ENCODE measurements at regions not wholly inside any gene's neighbourhood (a gene's known extent, or its start where the extent isn't known, plus 50 kb on each side); places are given as distances from the start of the nearest gene placed in this dataset.
"Not testable (repeated sequence)": the region's sequence is repeated elsewhere in the genome, so short reads cannot be mapped to it uniquely, and the experiment has no call there.

DNA sequence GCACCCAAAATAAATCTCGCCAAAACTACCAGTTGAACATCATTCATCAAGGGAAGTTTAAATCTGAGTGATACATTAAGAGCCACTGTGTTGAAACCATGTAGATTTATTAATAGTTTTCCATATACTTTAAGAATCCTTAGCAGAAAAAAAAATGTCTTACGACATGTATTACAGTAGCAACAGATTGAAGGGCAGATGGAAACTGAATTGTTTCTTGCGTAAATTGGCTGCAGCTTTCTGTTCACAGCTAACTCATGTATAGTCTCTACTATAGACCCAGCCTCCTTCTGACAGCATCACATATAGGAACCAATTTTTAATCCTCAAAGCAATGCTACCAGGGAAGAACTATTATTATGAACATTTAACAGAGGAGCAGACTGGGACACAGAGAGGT, 195.2 kb upstream of the PUDP start:
- TF ChIP-seq, protein P1, sequence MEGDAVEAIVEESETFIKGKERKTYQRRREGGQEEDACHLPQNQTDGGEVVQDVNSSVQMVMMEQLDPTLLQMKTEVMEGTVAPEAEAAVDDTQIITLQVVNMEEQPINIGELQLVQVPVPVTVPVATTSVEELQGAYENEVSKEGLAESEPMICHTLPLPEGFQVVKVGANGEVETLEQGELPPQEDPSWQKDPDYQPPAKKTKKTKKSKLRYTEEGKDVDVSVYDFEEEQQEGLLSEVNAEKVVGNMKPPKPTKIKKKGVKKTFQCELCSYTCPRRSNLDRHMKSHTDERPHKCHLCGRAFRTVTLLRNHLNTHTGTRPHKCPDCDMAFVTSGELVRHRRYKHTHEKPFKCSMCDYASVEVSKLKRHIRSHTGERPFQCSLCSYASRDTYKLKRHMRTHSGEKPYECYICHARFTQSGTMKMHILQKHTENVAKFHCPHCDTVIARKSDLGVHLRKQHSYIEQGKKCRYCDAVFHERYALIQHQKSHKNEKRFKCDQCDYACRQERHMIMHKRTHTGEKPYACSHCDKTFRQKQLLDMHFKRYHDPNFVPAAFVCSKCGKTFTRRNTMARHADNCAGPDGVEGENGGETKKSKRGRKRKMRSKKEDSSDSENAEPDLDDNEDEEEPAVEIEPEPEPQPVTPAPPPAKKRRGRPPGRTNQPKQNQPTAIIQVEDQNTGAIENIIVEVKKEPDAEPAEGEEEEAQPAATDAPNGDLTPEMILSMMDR (IDR thresholded peaks at IDR 0.05), result no peak
- no peak for TF ChIP-seq POLR2A (IDR thresholded peaks at IDR 0.05)
- Histone ChIP-seq H3K9me3 (no peaks in the 10 kb centered on the region), H3K4me1 (no peaks in the 10 kb centered on the region), H3K4me3 (replicated peaks in 1 of 3) (no peak overlapping the region), H3K27ac (no peak overlapping the region), H3K27me3 (no peaks in the 10 kb centered on the region), H3K36me3 (no peaks in the 10 kb centered on the region)
- 96 to 100% methylated on average over 3 of the region's 3 CpGs for WGBS, 2 donors
- no peak for DNase-seq
- intact Hi-C loops (cut with DNase I), result no loop called here

DNA sequence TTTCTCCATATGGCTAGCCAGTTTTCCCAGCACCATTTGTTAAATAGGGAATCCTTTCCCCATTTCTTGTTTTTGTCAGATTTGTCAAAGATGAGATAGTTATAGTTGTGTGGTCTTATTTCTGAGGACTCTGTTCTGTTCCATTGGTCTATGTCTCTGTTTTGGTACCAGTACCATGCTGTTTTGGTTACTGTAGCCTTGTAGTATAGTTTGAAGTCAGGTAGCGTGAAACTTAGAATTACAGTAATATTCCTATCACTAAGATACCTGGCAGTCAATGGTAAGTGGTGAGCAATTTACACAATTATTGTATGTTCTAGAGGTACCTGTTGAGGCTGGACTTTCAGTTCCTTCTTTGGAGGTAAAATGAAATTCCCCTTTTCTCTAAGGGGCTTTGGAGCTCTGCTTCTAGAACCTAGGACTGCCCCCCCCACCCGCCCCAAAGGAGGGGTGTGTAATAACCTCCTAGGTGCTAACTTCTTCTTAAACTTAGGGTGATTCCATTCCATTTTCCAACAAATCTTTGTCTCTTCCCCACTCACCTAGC, 187.9 kb upstream of the PUDP start:
- H3K4me1 ChIP-seq; H3K4me3 ChIP-seq (replicated peaks in 1 of 3); H3K9me3 ChIP-seq; H3K27ac ChIP-seq; H3K27me3 ChIP-seq; DNase-seq; intact Hi-C loops (cut with DNase I); H3K36me3 ChIP-seq: not testable (repeated sequence)
- WGBS, 2 donors, result 93 to 100% methylated on average over 2 of the region's 2 CpGs

DNA sequence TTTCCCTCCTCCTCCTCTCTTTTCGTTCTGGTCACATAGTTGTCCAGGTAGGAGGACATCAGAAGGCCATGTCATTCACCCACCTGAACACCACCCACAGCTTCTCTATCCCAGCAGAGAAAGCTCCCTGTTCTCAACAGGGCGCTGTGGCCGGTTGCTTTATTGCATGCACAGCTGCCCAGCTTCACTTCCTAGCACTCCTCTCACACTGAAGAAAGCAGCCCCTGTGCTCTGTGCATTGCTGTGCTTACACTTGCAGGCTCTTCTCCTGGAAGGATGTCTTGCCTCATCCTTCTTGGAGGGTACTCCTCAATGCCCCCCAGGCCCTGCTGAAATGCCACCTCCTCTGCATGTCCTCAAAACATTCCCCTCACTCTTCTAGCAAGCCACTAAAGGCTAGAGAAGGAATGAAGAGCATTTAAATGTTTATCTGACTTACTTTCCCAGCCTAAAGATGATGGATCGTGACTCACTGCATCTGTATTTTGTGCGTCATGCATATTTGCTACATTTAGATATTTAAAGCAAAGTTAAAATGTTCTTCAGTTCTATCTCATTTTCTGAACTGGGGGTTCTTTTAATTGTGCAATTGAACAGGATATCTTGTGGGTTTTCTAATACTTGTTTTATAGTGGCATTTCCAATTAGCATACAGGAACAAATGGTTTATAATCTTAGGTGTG, 186.4 kb upstream of the PUDP start:
- intact Hi-C loops (cut with DNase I), result no loop called here
- Histone ChIP-seq H3K27ac (no peak overlapping the region), H3K4me3 (replicated peaks in 1 of 3) (no peak overlapping the region), H3K9me3 (no peaks in the 10 kb centered on the region), H3K27me3 (no peaks in the 10 kb centered on the region), H3K4me1 (peaks cover 7 to 11% of the 10 kb centered on the region in 2 donors), H3K36me3 (no peaks in the 10 kb centered on the region)
- TF ChIP-seq POLR2A (IDR thresholded peaks at IDR 0.05), result no peak
- TF ChIP-seq, protein P1 (IDR thresholded peaks at IDR 0.05), result no peak
- WGBS, 2 donors, result 97 to 98% methylated on average over 5 of the region's 5 CpGs
- no peak for DNase-seq

DNA sequence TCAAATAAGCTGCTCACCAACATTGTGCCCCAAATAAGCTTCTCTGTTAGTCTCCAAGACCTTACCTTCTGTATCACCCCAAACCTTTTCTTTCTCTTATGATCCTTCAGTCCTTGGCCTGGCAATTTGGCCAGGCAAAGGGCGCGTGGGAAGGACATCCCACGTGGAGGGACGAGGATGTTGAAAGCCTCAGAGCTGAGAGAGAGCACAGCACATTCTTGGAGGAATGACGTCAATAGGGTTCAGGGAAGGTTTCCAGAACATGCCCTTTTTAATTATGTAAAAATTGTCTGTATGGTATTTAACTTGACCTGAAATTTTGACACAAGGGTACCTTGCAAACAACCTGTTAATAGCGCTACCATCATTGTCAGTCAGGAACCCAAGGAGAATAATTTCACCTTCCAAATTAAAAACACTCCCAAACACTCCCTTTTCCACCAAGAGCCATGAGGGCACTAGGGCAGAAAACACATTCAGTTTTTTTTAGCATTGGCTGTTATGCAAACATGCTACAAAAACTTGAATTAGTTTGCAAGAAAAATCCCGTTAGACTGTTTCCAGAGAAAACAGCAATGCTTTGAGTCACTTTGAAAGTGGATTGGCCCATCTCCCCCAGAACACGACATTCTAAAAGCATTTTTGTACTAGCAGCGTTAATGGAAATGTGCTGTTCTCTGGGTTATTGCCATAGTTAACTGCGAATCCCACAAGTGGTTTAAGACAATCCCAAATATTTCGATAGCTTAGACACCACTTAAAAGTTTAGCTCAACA, 183.2 kb upstream of the PUDP start:
- Histone ChIP-seq H3K9me3 (no peaks in the 10 kb centered on the region), H3K4me3 (replicated peaks in 1 of 3) (no peak overlapping the region), H3K27ac (peak overlapping the region in 2 of 3 donors; percentile 37 to 50), H3K36me3 (no peaks in the 10 kb centered on the region), H3K4me1 (peaks cover 7 to 11% of the 10 kb centered on the region in 2 donors), H3K27me3 (no peaks in the 10 kb centered on the region)
- intact Hi-C loops (cut with DNase I), result no loop called here
- TF ChIP-seq, protein P1 (IDR thresholded peaks at IDR 0.05), result no peak
- no peak for TF ChIP-seq POLR2A (IDR thresholded peaks at IDR 0.05)
- 15 to 30% methylated on average over 11 of the region's 11 CpGs for WGBS, 2 donors
- peak; percentile 18 to 21 for DNase-seq

DNA sequence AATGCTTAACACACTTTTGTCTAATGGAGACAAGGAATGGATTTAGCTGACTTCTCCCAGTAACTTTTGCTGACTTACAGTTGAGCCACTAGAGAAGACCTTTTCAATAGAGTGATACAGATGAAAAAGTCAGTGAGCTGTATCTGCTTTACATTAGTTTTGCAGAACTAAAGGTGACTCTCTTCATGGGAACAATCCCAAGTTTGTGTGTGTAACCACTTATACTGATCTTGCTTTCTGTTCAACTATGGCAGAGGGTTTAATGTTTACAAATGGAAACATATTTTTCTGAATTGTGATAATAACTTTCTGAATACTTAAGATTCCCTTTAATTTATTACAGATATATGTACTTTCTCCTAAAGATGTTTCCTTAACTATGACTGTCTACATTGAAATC, 182.6 kb upstream of the PUDP start:
- H3K27me3 ChIP-seq, result no peaks in the 10 kb centered on the region
- intact Hi-C loops (cut with DNase I), result no loop called here
- no peak for DNase-seq
- TF ChIP-seq POLR2A (IDR thresholded peaks at IDR 0.05), result no peak
- TF ChIP-seq, protein P1 (IDR thresholded peaks at IDR 0.05), result no peak
- H3K9me3 ChIP-seq, result no peaks in the 10 kb centered on the region
- H3K4me1 ChIP-seq, result peaks cover 7 to 11% of the 10 kb centered on the region in 2 donors
- H3K27ac ChIP-seq, result peak overlapping the region in 2 of 3 donors; percentile 28 to 50
- H3K36me3 ChIP-seq, result no peaks in the 10 kb centered on the region
- H3K4me3 ChIP-seq (replicated peaks in 1 of 3), result no peak overlapping the region
